GM06990 (cell line): ENCODE measurements at regions not wholly inside any gene's neighbourhood (a gene's known extent, or its start where the extent isn't known, plus 50 kb on each side); places are given as distances from the start of the nearest gene placed in this dataset.

ENCODE experiments used
- DNase-seq: peaks from one replicate; pipeline ENCODE4 v3.0.0-alpha.2; 2011; ENCODE audit not compliant: insufficient read length; ENCODE audit errors: extremely low read depth
- H3K27me3 ChIP-seq: replicated peaks from 2 replicates; pipeline ENCODE4 v1.6.0; 2011; ENCODE audit warnings: low read length; ENCODE audit not compliant: control insufficient read depth, insufficient read depth
- H3K36me3 ChIP-seq: 2 replicates; pipeline ENCODE4 v1.5.1; 2011; ENCODE audit warnings: low read length; ENCODE audit not compliant: control insufficient read depth, insufficient read depth
- H3K4me3 ChIP-seq: replicated peaks from 2 replicates; pipeline ENCODE4 v1.5.1; 2011; ENCODE audit warnings: low read depth, mild to moderate bottlenecking, control low read depth, low read length
- CTCF ChIP-seq: IDR thresholded peaks from 2 replicates; pipeline ENCODE4 v1.5.1; 2011; ENCODE audit warnings: low read length, control low read depth, mild to moderate bottlenecking, inconsistent platforms; ENCODE audit not compliant: insufficient read depth, poor library complexity, severe bottlenecking

- no peak overlapping the region for H3K4me3 ChIP-seq
- DNase-seq = no peak
- H3K27me3 ChIP-seq = no peaks in the 10 kb centered on the region
- no peak for TF ChIP-seq CTCF
- no peaks in the 10 kb centered on the region for H3K36me3 ChIP-seq
Observed at GRCh38 chr3:90087703-90088102, 980.3 kb downstream of the EPHA3 start.

GRCh38 chr3:90091549-90091948 is 984.1 kb downstream of the EPHA3 start:
- Histone ChIP-seq H3K4me3 (no peak overlapping the region), H3K27me3 (no peaks in the 10 kb centered on the region), H3K36me3 (no peaks in the 10 kb centered on the region)
- TF ChIP-seq CTCF = peak; percentile 58
- no peak for DNase-seq

- H3K4me3 ChIP-seq = no peak overlapping the region
- no peaks in the 10 kb centered on the region for H3K36me3 ChIP-seq
- DNase-seq = no peak
- H3K27me3 ChIP-seq = no peaks in the 10 kb centered on the region
- peak; percentile 32 for TF ChIP-seq CTCF
Observed at GRCh38 chr3:90092994-90093393, 985.6 kb downstream of the EPHA3 start.

DNA sequence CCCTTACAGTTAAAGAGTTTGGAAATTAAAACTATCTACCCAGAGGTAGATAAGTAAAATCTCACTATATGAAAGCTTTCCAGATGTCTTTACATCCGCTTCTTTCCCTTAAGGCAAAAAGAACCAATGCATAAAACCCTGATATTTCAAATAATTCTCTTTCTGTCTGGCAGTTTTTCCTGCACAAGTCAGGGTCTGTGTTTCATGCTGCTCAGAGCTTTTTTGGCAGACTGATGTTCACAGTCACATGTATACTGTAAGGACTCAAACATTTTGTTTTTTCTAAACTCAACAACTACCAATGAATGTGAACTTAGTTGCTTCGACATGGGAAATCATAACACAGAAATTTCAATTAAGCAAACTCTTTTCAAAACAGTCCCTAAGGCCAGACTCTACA is 988.4 kb downstream of the EPHA3 start:
- DNase-seq = no peak
- Histone ChIP-seq H3K27me3 (no peaks in the 10 kb centered on the region), H3K4me3 (no peak overlapping the region), H3K36me3 (no peaks in the 10 kb centered on the region)
- no peak for TF ChIP-seq CTCF

DNA sequence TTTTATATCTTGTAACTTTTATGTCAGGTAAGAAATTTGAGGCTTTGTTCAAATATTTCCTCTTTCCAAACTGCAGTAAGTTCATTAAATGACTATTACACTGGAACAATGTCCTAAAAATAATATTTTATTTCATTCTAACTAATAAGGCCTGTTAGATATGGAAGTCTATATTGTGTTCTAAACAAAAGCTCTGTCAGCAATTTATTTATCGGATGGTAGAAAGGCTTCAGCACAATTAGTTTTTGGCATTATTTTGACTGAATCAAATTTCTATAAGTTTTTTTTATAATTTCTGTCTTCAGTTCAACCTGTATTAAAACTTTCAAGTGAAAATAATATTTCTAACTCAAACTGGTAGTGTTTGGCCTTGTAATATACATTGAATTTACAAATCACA is 992.1 kb downstream of the EPHA3 start:
- no peak for DNase-seq

More for the DNA sequence above, 992.1 kb downstream of the EPHA3 start:
- Histone ChIP-seq H3K4me3 (no peak overlapping the region), H3K27me3 (no peaks in the 10 kb centered on the region), H3K36me3 (no peaks in the 10 kb centered on the region)
- no peak for TF ChIP-seq CTCF
